SU-DHL-6 (cell line): ENCODE measurements at regions not wholly inside any gene's neighbourhood (a gene's known extent, or its start where the extent isn't known, plus 50 kb on each side); places are given as distances from the start of the nearest gene placed in this dataset.

Source experiments
- H2AFZ ChIP-seq: fragments of 200-600 bp; sonication (generic); 2 replicates; pipeline ENCODE4 v1.6.1; 2014; ENCODE audit warnings: low read depth, mild to moderate bottlenecking, moderate library complexity, mixed read lengths, antibody characterized with exemption, low read length; ENCODE audit not compliant: severe bottlenecking
- H3F3A ChIP-seq: fragments of 200-600 bp; shearing (Covaris generic); 2 replicates; pipeline ENCODE4 v1.6.0; 2016; ENCODE audit warnings: antibody characterized with exemption, mild to moderate bottlenecking; ENCODE audit not compliant: insufficient read depth
- H3K27ac ChIP-seq: fragments of 200-600 bp; sonication (generic); 2 replicates; pipeline ENCODE4 v1.5.1; 2016; ENCODE audit warnings: low read depth, mild to moderate bottlenecking, low read length, moderate library complexity, mixed read lengths
- H3K27me3 ChIP-seq: fragments of 200-600 bp; sonication (generic), shearing (Covaris generic); 2 replicates; pipeline ENCODE4 v1.6.0; 2014; ENCODE audit warnings: mild to moderate bottlenecking, low read length
- H3K36me3 ChIP-seq: fragments of 200-600 bp; sonication (generic); 2 replicates; pipeline ENCODE4 v1.6.1; 2014; ENCODE audit warnings: mild to moderate bottlenecking, low read length, mixed read lengths
- H3K4me2 ChIP-seq: fragments of 300-600, 200-600 bp; shearing (Covaris generic), sonication (generic); 2 replicates; pipeline ENCODE4 v1.6.0; 2014; ENCODE audit warnings: low read length, low read depth, mild to moderate bottlenecking; ENCODE audit not compliant: poor library complexity, severe bottlenecking
- H3K4me3 ChIP-seq: fragments of 200-600 bp; sonication (generic); 2 replicates; pipeline ENCODE4 v1.5.1; 2014; ENCODE audit warnings: antibody characterized with exemption, low read length, mild to moderate bottlenecking, mixed read lengths; ENCODE audit not compliant: insufficient read depth, poor library complexity, severe bottlenecking
- H3K79me2 ChIP-seq: fragments of 200-600 bp; sonication (generic); 2 replicates; pipeline ENCODE4 v1.6.1; 2014; ENCODE audit warnings: mild to moderate bottlenecking, low read length, moderate library complexity; ENCODE audit not compliant: insufficient read depth
- H3K9ac ChIP-seq: fragments of 200-600 bp; sonication (generic); 2 replicates; pipeline ENCODE4 v1.7.0; 2014; ENCODE audit warnings: mild to moderate bottlenecking, low read length
- H3K9me2 ChIP-seq: fragments of 200-600 bp; sonication (generic); replicated peaks from 2 replicates; pipeline ENCODE4 v1.6.1; 2014; ENCODE audit warnings: low read length; ENCODE audit not compliant: insufficient read depth
- H3K9me3 ChIP-seq: fragments of 200-600 bp; sonication (generic); 2 replicates; pipeline ENCODE4 v1.6.1; 2014; ENCODE audit warnings: low read length, mixed read lengths; ENCODE audit not compliant: insufficient read depth
- H4K20me1 ChIP-seq: fragments of 200-600 bp; sonication (generic); 2 replicates; pipeline ENCODE4 v1.6.1; 2014; ENCODE audit warnings: low read depth, mild to moderate bottlenecking, antibody characterized with exemption, low read length, moderate library complexity, mixed read lengths
- EZH2phosphoT487 ChIP-seq: fragments of 200-600 bp; sonication (generic), shearing (Covaris generic); conservative IDR thresholded peaks from 2 replicates; pipeline ENCODE4 v1.6.1; 2018; ENCODE audit warnings: mild to moderate bottlenecking, antibody characterized with exemption, low read length, moderate library complexity, mixed read lengths
- TF ChIP-seq, protein P1 (sequence below): fragments of 200-600 bp; sonication (generic); IDR thresholded peaks from one replicate; pipeline ENCODE4 v1.5.1; 2017; ENCODE audit warnings: antibody characterized with exemption, mild to moderate bottlenecking, low read length, moderate library complexity; ENCODE audit not compliant: insufficient read depth, poor library complexity, severe bottlenecking

DNA sequence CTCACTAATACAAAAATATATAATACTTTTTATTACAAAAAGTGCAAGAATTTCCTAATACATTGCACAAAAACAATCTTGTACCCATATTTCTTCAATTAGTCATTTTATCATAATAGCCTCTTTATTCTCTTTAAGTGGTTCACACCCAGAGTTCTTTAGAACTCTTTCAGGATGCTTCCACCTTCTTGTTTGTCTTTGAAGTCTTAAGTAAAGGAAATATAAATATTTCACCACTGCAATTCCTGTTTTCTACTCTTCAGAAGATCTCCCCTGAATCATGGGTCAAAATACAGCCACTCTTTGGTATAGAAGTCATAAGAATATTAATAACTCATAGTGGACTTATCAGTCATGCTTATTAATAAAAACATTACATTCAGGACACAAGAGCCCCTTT lies 293.0 kb downstream of the ATPSCKMT start:
- H3K9ac ChIP-seq, result no peak overlapping the region
- no peak overlapping the region for H3K4me2 ChIP-seq
- H3K4me3 ChIP-seq, result no peak overlapping the region
- H3F3A ChIP-seq, result no peaks in the 10 kb centered on the region
- H4K20me1 ChIP-seq, result no peaks in the 10 kb centered on the region
- no peaks in the 10 kb centered on the region; the same call in 1 of the 2 replicates for H3K9me2 ChIP-seq
- H3K27me3 ChIP-seq, result no peaks in the 10 kb centered on the region
- no peak overlapping the region for H3K27ac ChIP-seq
- TF ChIP-seq, protein P1, sequence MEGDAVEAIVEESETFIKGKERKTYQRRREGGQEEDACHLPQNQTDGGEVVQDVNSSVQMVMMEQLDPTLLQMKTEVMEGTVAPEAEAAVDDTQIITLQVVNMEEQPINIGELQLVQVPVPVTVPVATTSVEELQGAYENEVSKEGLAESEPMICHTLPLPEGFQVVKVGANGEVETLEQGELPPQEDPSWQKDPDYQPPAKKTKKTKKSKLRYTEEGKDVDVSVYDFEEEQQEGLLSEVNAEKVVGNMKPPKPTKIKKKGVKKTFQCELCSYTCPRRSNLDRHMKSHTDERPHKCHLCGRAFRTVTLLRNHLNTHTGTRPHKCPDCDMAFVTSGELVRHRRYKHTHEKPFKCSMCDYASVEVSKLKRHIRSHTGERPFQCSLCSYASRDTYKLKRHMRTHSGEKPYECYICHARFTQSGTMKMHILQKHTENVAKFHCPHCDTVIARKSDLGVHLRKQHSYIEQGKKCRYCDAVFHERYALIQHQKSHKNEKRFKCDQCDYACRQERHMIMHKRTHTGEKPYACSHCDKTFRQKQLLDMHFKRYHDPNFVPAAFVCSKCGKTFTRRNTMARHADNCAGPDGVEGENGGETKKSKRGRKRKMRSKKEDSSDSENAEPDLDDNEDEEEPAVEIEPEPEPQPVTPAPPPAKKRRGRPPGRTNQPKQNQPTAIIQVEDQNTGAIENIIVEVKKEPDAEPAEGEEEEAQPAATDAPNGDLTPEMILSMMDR, result no peak
- no peak for TF ChIP-seq EZH2phosphoT487
- no peaks in the 10 kb centered on the region for H3K79me2 ChIP-seq
- no peak overlapping the region for H2AFZ ChIP-seq
- no peaks in the 10 kb centered on the region for H3K36me3 ChIP-seq
- no peaks in the 10 kb centered on the region for H3K9me3 ChIP-seq

DNA sequence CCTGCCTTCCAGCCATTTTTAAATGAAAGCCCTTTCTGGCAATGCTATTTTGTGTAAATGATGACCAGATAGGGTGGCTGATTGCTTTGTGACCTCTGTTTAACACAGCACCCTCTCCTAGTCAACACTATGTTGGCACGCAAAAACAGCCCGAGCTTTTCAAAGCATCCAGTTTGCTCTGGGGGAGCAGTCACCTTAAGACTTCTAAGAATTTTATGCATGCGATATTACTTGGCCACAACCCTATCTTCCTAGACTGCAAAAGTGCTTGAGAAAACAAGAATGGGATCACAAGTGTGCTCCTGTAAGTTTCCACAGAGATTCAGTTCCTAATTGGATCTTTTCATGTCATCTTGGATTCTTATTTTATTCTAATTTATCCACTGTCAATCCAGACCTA lies 294.1 kb downstream of the ATPSCKMT start:
- Histone ChIP-seq H3K36me3 (no peaks in the 10 kb centered on the region), H3K27me3 (no peaks in the 10 kb centered on the region), H3K79me2 (no peaks in the 10 kb centered on the region), H4K20me1 (no peaks in the 10 kb centered on the region), H3K4me3 (no peak overlapping the region), H3K9me3 (no peaks in the 10 kb centered on the region), H3K27ac (no peak overlapping the region), H3K9me2 (no peaks in the 10 kb centered on the region), H3F3A (no peaks in the 10 kb centered on the region), H2AFZ (no peak overlapping the region), H3K4me2 (no peak overlapping the region), H3K9ac (no peak overlapping the region)
- TF ChIP-seq EZH2phosphoT487, result no peak
- TF ChIP-seq, protein P1, result no peak

DNA sequence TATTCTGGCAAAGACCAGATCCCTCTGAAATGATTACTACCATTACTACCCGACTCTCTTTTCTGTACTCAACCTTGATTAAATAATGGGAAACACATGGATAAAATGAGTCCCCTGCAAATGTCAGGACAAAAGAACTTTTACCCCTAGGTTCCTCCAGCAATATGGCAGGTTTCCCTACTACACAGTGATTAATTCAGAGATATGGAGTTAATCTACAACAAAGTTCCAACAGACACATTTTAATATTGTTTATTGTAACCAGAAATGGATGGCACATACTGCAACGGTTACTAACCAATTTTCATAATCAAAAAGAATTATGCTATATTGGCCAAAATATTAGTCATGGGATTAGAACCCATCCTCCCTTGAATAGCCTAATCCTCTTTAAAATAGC lies 294.8 kb downstream of the ATPSCKMT start:
- Histone ChIP-seq H3K79me2 (no peaks in the 10 kb centered on the region), H3K27me3 (no peaks in the 10 kb centered on the region), H3K36me3 (no peaks in the 10 kb centered on the region), H3K9me2 (no peaks in the 10 kb centered on the region), H3K9ac (no peak overlapping the region), H3K9me3 (no peaks in the 10 kb centered on the region), H3K4me3 (no peak overlapping the region), H3K27ac (no peak overlapping the region), H4K20me1 (no peaks in the 10 kb centered on the region), H2AFZ (no peak overlapping the region), H3F3A (no peaks in the 10 kb centered on the region), H3K4me2 (no peak overlapping the region)
- TF ChIP-seq, protein P1, result no peak
- TF ChIP-seq EZH2phosphoT487, result no peak
